Liver (tissue), 8 donors: ENCODE measurements at regions not wholly inside any gene's neighbourhood (a gene's known extent, or its start where the extent isn't known, plus 50 kb on each side); places are given as distances from the start of the nearest gene placed in this dataset.

Experiments used
- DNase-seq: peaks from one replicate; pipeline ENCODE4 v3.0.0-alpha.2; 2017; ENCODE audit warnings: low spot score
- H3K27ac ChIP-seq, 2 donors: one replicate each; pipeline ENCODE4 v1.7.0; 2013; ENCODE audit warnings: inconsistent platforms in 2 of 2, low read length in 2 of 2, control low read depth in 1 of 2, low read depth in 1 of 2, mild to moderate bottlenecking in 1 of 2
- H3K27me3 ChIP-seq, 4 donors: one replicate each; pipeline versions ENCODE4 v1.6.1 to v1.7.0; 2013; ENCODE audit warnings: low read length in 3 of 4, inconsistent platforms in 1 of 4, mild to moderate bottlenecking in 1 of 4, moderate library complexity in 1 of 4; ENCODE audit not compliant: control insufficient read depth in 4 of 4, insufficient read depth in 4 of 4
- H3K36me3 ChIP-seq, 4 donors: one replicate each; pipeline versions ENCODE4 v1.6.1 to v1.7.0; 2013; ENCODE audit warnings: low read length in 3 of 4, mild to moderate bottlenecking in 3 of 4, low read depth in 1 of 4, moderate library complexity in 1 of 4; ENCODE audit not compliant: control insufficient read depth in 4 of 4, insufficient read depth in 3 of 4
- H3K4me1 ChIP-seq, 4 donors: one replicate each; pipeline versions ENCODE4 v1.6.1 to v1.7.0; 2013; ENCODE audit warnings: low read length in 3 of 4, mild to moderate bottlenecking in 3 of 4, moderate library complexity in 1 of 4; ENCODE audit not compliant: control insufficient read depth in 4 of 4, insufficient read depth in 4 of 4
- H3K4me3 ChIP-seq, 3 donors: one replicate each; pipeline versions ENCODE4 v1.6.1 to v1.7.0; 2013; ENCODE audit warnings: low read length in 3 of 3, control low read depth in 1 of 3, low read depth in 1 of 3, mild to moderate bottlenecking in 1 of 3
- H3K9ac ChIP-seq, 2 donors: one replicate each; pipeline ENCODE4 v1.7.0; 2013; ENCODE audit warnings: low read length in 2 of 2, mild to moderate bottlenecking in 2 of 2, moderate library complexity in 2 of 2, control low read depth in 1 of 2, low read depth in 1 of 2
- H3K9me3 ChIP-seq, 4 donors: one replicate each; pipeline versions ENCODE4 v1.6.1 to v1.7.0; 2013; ENCODE audit warnings: low read length in 3 of 4; ENCODE audit not compliant: control insufficient read depth in 4 of 4
- ATF3 ChIP-seq: IDR thresholded peaks from 2 replicates; pipeline ENCODE4 v1.6.1; 2016; ENCODE audit warnings: antibody characterized with exemption
- CTCF ChIP-seq: fragments of 150-350 bp; IDR thresholded peaks from 2 replicates; pipeline ENCODE4 v1.5.1; 2017; ENCODE audit warnings: improper control_type of control experiment, low read depth, low read length; ENCODE audit not compliant: missing input control
- EGR1 ChIP-seq, 2 donors: IDR thresholded peaks; 2 replicates each; pipeline ENCODE4 v1.6.1; 2016 to 2018; ENCODE audit warnings: antibody characterized with exemption in 2 of 2, low read depth in 2 of 2
- FOXA1 ChIP-seq: IDR thresholded peaks from 2 replicates; pipeline ENCODE4 v1.6.1; 2016; ENCODE audit warnings: antibody characterized with exemption
- FOXA2 ChIP-seq: IDR thresholded peaks from 2 replicates; pipeline ENCODE4 v1.6.1; 2016; ENCODE audit warnings: antibody characterized with exemption
- GABPA ChIP-seq, 2 donors: IDR thresholded peaks in 1 of 2; conservative IDR thresholded peaks in 1 of 2; 2 replicates each; pipeline ENCODE4 v1.6.1; 2016; ENCODE audit warnings: antibody characterized with exemption in 2 of 2, mild to moderate bottlenecking in 1 of 2, moderate library complexity in 1 of 2
- HNF4A ChIP-seq, 2 donors: conservative IDR thresholded peaks; 2 replicates each; pipeline ENCODE4 v1.6.1; 2016; ENCODE audit warnings: antibody characterized with exemption in 2 of 2, mild to moderate bottlenecking in 2 of 2
- HNF4G ChIP-seq: IDR thresholded peaks from 2 replicates; pipeline ENCODE4 v1.6.1; 2016; ENCODE audit warnings: antibody characterized with exemption
- JUND ChIP-seq, 2 donors: IDR thresholded peaks; 2 replicates each; pipeline ENCODE4 v1.6.1; 2016; ENCODE audit warnings: antibody characterized with exemption in 2 of 2
- NR2F2 ChIP-seq: IDR thresholded peaks from 2 replicates; pipeline ENCODE4 v1.6.1; 2016; ENCODE audit warnings: antibody characterized with exemption
- RAD21 ChIP-seq, 2 donors: IDR thresholded peaks; 2 replicates each; pipeline ENCODE4 v1.6.1; 2016; ENCODE audit warnings: antibody characterized with exemption in 2 of 2, mild to moderate bottlenecking in 2 of 2
- RXRA ChIP-seq, 2 donors: IDR thresholded peaks; 2 replicates each; pipeline ENCODE4 v1.6.1; 2017 to 2018; ENCODE audit warnings: antibody characterized with exemption in 2 of 2, mild to moderate bottlenecking in 1 of 2
- SP1 ChIP-seq: IDR thresholded peaks from 2 replicates; pipeline ENCODE4 v1.6.1; 2018; ENCODE audit warnings: antibody characterized with exemption, mild to moderate bottlenecking
- TAF1 ChIP-seq: conservative IDR thresholded peaks from 2 replicates; pipeline ENCODE4 v1.6.1; 2016; ENCODE audit warnings: antibody characterized with exemption, mild to moderate bottlenecking
- YY1 ChIP-seq: IDR thresholded peaks from 2 replicates; pipeline ENCODE4 v1.6.1; 2016; ENCODE audit warnings: antibody characterized with exemption, mild to moderate bottlenecking
- ZBTB33 ChIP-seq: IDR thresholded peaks from 2 replicates; pipeline ENCODE4 v1.6.1; 2016; ENCODE audit warnings: antibody characterized with exemption
- WGBS: extraction: QIAGEN DNeasy Blood & Tissue Kit; methylation state at CpG from one replicate; pipeline ENCODE4 v1.1.7; 2013; 5-methylcytosine and 5-hydroxymethylcytosine counted together
- TF ChIP-seq, protein P1 (sequence below): IDR thresholded peaks from 2 replicates; pipeline ENCODE4 v1.6.1; 2016; ENCODE audit warnings: antibody characterized with exemption
- TF ChIP-seq, protein P2 (sequence below): IDR thresholded peaks from 2 replicates; pipeline ENCODE4 v1.6.1; 2016; ENCODE audit warnings: antibody characterized with exemption, mild to moderate bottlenecking
- donor health status: healthy.
- donor health status: healthy.
- donor health status: healthy.
- donor health status: healthy.
- donor health status: healthy.

DNA sequence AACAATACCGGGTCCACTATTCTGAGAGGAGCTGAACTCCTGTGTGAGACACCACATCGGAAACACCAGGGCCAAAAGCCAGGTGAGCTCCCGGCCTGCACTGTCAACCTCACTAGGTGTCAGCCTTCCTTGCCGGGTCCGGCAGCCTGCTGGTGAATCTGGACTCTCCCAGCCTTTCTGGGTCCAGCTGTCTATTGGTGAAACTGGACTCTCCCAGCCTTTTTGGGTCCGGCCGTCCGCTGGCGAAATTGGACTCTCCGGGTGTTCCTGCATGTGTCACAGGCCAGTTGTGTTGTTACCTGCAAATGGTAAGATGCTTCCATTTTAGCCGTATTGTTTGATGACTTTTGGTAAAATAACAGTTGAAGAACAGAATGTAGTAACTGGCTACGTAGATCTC is 801.5 kb downstream of the CDH9 start (continued):
- TF ChIP-seq ZBTB33: no peak
- no peak for TF ChIP-seq RXRA (IDR thresholded peaks at IDR 0.05)
- TF ChIP-seq, protein P1, sequence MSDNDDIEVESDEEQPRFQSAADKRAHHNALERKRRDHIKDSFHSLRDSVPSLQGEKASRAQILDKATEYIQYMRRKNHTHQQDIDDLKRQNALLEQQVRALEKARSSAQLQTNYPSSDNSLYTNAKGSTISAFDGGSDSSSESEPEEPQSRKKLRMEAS: no peak
- TF ChIP-seq FOXA1: no peak
- no peak for TF ChIP-seq YY1
- TF ChIP-seq HNF4G: no peak
- no peak for TF ChIP-seq NR2F2

DNA sequence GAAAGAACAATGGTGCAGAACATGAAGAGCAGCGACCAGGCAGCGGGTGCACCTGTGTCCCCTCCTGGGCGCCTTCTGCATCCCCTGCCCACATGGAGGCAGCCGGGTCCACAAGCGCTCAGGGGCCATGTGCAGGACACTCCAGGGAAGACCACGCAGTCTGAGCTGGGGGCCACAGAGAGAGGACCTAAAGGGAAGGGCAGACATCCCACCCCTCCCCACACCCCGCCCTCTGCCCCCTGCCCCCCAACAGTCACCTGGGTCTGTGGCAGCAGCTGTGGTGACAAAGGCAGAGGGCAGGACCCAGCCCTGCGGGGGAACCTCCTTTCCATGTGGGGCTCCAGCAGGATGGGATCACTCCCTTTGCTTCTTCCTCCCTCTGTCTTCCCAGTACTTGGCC is 805.7 kb downstream of the CDH9 start:
- no peak overlapping the region for H3K9ac ChIP-seq
- no peak for DNase-seq
- no peaks in the 10 kb centered on the region for H3K36me3 ChIP-seq
- H3K4me3 ChIP-seq: no peak overlapping the region
- H3K27me3 ChIP-seq: no peaks in the 10 kb centered on the region
- H3K4me1 ChIP-seq: no peaks in the 10 kb centered on the region
- H3K9me3 ChIP-seq: no peaks in the 10 kb centered on the region
- 75% methylated on average over 8 of the region's 8 CpGs for WGBS
- no peak for TF ChIP-seq HNF4G
- TF ChIP-seq SP1: no peak
- TF ChIP-seq, protein P1: no peak
- TF ChIP-seq TAF1: no peak
- TF ChIP-seq RAD21 (IDR thresholded peaks at IDR 0.05): no peak
- H3K27ac ChIP-seq: no peak overlapping the region

DNA sequence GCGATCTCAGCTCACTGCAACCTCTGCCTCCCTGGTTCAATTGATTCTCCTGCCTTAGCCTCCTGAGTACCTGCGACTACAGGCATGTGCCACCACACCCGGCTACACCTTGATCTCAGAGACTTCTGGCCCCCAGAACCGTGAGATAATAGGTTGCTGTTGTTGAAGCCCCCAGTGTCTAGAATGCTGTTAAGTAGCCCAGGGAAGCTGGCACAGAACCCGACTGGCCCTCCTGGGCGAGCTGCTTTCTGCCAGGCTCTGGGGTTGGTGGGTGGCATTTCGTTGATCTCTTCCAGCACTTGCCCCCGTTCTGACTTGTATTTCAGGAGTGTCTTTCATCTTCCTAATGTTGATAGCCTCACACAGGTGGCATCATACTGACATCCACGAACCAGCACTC is 807.1 kb downstream of the CDH9 start:
- H3K27me3 ChIP-seq: no peaks in the 10 kb centered on the region
- no peak for TF ChIP-seq YY1
- no peak for TF ChIP-seq CTCF
- no peak for TF ChIP-seq TAF1
- TF ChIP-seq SP1: no peak
- no peak for TF ChIP-seq FOXA2
- TF ChIP-seq RXRA (IDR thresholded peaks at IDR 0.05): no peak
- TF ChIP-seq HNF4A (conservative IDR thresholded peaks at IDR 0.05): no peak
- TF ChIP-seq GABPA (IDR thresholded peaks at IDR 0.05 in 1 of 2, conservative IDR thresholded peaks at IDR 0.05 in 1 of 2): no peak
- no peak for TF ChIP-seq FOXA1
- no peak for TF ChIP-seq ATF3
- TF ChIP-seq, protein P1: no peak
- no peak for TF ChIP-seq NR2F2
- TF ChIP-seq JUND (IDR thresholded peaks at IDR 0.05): no peak
- TF ChIP-seq HNF4G: no peak
- TF ChIP-seq EGR1 (IDR thresholded peaks at IDR 0.05; ENCODE audit: low read depth in 2 of 2): no peak
- no peak for TF ChIP-seq ZBTB33
- TF ChIP-seq, protein P2, sequence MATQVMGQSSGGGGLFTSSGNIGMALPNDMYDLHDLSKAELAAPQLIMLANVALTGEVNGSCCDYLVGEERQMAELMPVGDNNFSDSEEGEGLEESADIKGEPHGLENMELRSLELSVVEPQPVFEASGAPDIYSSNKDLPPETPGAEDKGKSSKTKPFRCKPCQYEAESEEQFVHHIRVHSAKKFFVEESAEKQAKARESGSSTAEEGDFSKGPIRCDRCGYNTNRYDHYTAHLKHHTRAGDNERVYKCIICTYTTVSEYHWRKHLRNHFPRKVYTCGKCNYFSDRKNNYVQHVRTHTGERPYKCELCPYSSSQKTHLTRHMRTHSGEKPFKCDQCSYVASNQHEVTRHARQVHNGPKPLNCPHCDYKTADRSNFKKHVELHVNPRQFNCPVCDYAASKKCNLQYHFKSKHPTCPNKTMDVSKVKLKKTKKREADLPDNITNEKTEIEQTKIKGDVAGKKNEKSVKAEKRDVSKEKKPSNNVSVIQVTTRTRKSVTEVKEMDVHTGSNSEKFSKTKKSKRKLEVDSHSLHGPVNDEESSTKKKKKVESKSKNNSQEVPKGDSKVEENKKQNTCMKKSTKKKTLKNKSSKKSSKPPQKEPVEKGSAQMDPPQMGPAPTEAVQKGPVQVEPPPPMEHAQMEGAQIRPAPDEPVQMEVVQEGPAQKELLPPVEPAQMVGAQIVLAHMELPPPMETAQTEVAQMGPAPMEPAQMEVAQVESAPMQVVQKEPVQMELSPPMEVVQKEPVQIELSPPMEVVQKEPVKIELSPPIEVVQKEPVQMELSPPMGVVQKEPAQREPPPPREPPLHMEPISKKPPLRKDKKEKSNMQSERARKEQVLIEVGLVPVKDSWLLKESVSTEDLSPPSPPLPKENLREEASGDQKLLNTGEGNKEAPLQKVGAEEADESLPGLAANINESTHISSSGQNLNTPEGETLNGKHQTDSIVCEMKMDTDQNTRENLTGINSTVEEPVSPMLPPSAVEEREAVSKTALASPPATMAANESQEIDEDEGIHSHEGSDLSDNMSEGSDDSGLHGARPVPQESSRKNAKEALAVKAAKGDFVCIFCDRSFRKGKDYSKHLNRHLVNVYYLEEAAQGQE: no peak
- no peak for TF ChIP-seq RAD21 (IDR thresholded peaks at IDR 0.05)
- no peak overlapping the region for H3K4me3 ChIP-seq
- DNase-seq: no peak
- no peaks in the 10 kb centered on the region for H3K9me3 ChIP-seq
- H3K4me1 ChIP-seq: no peaks in the 10 kb centered on the region
- 78% methylated on average over 9 of the region's 9 CpGs for WGBS
- H3K36me3 ChIP-seq: no peaks in the 10 kb centered on the region
- H3K9ac ChIP-seq: no peak overlapping the region
- no peak overlapping the region for H3K27ac ChIP-seq
